Testis (tissue), 2 donors: ENCODE measurements at regions not wholly inside any gene's neighbourhood (a gene's known extent, or its start where the extent isn't known, plus 50 kb on each side); places are given as distances from the start of the nearest gene placed in this dataset.

ENCODE experiments used
- CTCF ChIP-seq, 3 experiments: fragments of 450-650 bp in 2 of 3; fragments of 200-600 bp in 1 of 3; sonication (generic) in 1 of 3; IDR thresholded peaks; one replicate each; pipeline ENCODE4 v1.5.1; 2016 to 2019; ENCODE audit warnings: antibody characterized with exemption in 3 of 3, mild to moderate bottlenecking in 2 of 3, moderate library complexity in 1 of 3
- POLR2A ChIP-seq: fragments of 450-650 bp; IDR thresholded peaks from one replicate; pipeline ENCODE4 v1.6.1; 2017; ENCODE audit warnings: antibody characterized with exemption, mild to moderate bottlenecking, moderate library complexity

- no peak for TF ChIP-seq CTCF (IDR thresholded peaks at IDR 0.05)
- no peak for TF ChIP-seq POLR2A
These were observed 53.2 kb upstream of the SLCO4A1 start for GRCh38 chr20:62589150-62589498.
